ENCODE measurements at regions not wholly inside any gene's neighbourhood (a gene's known extent, or its start where the extent isn't known, plus 50 kb on each side); places are given as distances from the start of the nearest gene placed in this dataset.

- no peak for TF ChIP-seq POLR2AphosphoS5 (IDR thresholded peaks at IDR 0.05)
- TF ChIP-seq, protein P1, sequence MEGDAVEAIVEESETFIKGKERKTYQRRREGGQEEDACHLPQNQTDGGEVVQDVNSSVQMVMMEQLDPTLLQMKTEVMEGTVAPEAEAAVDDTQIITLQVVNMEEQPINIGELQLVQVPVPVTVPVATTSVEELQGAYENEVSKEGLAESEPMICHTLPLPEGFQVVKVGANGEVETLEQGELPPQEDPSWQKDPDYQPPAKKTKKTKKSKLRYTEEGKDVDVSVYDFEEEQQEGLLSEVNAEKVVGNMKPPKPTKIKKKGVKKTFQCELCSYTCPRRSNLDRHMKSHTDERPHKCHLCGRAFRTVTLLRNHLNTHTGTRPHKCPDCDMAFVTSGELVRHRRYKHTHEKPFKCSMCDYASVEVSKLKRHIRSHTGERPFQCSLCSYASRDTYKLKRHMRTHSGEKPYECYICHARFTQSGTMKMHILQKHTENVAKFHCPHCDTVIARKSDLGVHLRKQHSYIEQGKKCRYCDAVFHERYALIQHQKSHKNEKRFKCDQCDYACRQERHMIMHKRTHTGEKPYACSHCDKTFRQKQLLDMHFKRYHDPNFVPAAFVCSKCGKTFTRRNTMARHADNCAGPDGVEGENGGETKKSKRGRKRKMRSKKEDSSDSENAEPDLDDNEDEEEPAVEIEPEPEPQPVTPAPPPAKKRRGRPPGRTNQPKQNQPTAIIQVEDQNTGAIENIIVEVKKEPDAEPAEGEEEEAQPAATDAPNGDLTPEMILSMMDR (IDR thresholded peaks at IDR 0.05), result no peak
- no peak for TF ChIP-seq EP300 (IDR thresholded peaks at IDR 0.05)
- TF ChIP-seq POLR2A (IDR thresholded peaks at IDR 0.05), result no peak
Observed at GRCh38 chr1:60678391-60678790, 404.0 kb upstream of the NFIA start.
